HG02943 (cell line): ENCODE measurements at regions not wholly inside any gene's neighbourhood (a gene's known extent, or its start where the extent isn't known, plus 50 kb on each side); places are given as distances from the start of the nearest gene placed in this dataset.

Experiments
- ATAC-seq: cut with Tn5 transposase; IDR thresholded peaks from one replicate; pipeline ENCODE4 v1.9.1; 2021; ENCODE audit warnings: mild to moderate bottlenecking, low read depth, moderate library complexity; ENCODE audit not compliant: unreplicated experiment

- no peak for ATAC-seq
Observed at GRCh38 chr13:34347784-34348573, 530.0 kb downstream of the RFC3 start.

GRCh38 chr13:34349091-34349722, 531.3 kb downstream of the RFC3 start:
- no peak for ATAC-seq

GRCh38 chr13:34350671-34351070, 532.7 kb downstream of the RFC3 start:
- no peak for ATAC-seq

GRCh38 chr13:34351134-34351533, 533.2 kb downstream of the RFC3 start:
- no peak for ATAC-seq

- no peak for ATAC-seq
Observed at GRCh38 chr13:34352958-34353357, 535.0 kb downstream of the RFC3 start.

- ATAC-seq: no peak
Observed at GRCh38 chr13:34356686-34357434, 538.9 kb downstream of the RFC3 start.

GRCh38 chr13:34357435-34358232, 539.7 kb downstream of the RFC3 start:
- no peak for ATAC-seq

- ATAC-seq: no peak
Observed at GRCh38 chr13:34358811-34359513, 541.0 kb downstream of the RFC3 start.

GRCh38 chr13:34360702-34361101, 542.8 kb downstream of the RFC3 start:
- no peak for ATAC-seq

GRCh38 chr13:34361560-34361959, 543.6 kb downstream of the RFC3 start:
- no peak for ATAC-seq

GRCh38 chr13:34363266-34363665, 545.3 kb downstream of the RFC3 start:
- no peak for ATAC-seq

GRCh38 chr13:34364633-34365032, 546.7 kb downstream of the RFC3 start:
- no peak for ATAC-seq

GRCh38 chr13:34369931-34370330, 552.0 kb downstream of the RFC3 start:
- ATAC-seq: no peak

- ATAC-seq: no peak
Observed at GRCh38 chr13:34371108-34371507, 553.2 kb downstream of the RFC3 start.

GRCh38 chr13:34371645-34372395, 553.9 kb downstream of the RFC3 start:
- ATAC-seq: no peak

- ATAC-seq: no peak
Observed at GRCh38 chr13:34372581-34372980, 554.6 kb downstream of the RFC3 start.

- ATAC-seq: no peak
Observed at GRCh38 chr13:34376483-34376882, 558.5 kb downstream of the RFC3 start.

GRCh38 chr13:34381228-34381627, 560.8 kb upstream of the NBEA start:
- no peak for ATAC-seq

GRCh38 chr13:34383728-34384127, 558.3 kb upstream of the NBEA start:
- no peak for ATAC-seq
